C4-2B (cell line): ENCODE measurements at regions not wholly inside any gene's neighbourhood (a gene's known extent, or its start where the extent isn't known, plus 50 kb on each side); places are given as distances from the start of the nearest gene placed in this dataset.

Source experiments
- H3K27ac ChIP-seq: fragments of 450-650 bp; 2 replicates; pipeline ENCODE4 v1.5.1; 2017
- ZFX ChIP-seq: fragments of 450-650 bp; IDR thresholded peaks from 2 replicates; pipeline ENCODE4 v1.6.1; 2017
- TF ChIP-seq, protein P1 (sequence below): fragments of 450-650 bp; conservative IDR thresholded peaks from 2 replicates; pipeline ENCODE4 v1.5.1; 2017; ENCODE audit warnings: mild to moderate bottlenecking

DNA sequence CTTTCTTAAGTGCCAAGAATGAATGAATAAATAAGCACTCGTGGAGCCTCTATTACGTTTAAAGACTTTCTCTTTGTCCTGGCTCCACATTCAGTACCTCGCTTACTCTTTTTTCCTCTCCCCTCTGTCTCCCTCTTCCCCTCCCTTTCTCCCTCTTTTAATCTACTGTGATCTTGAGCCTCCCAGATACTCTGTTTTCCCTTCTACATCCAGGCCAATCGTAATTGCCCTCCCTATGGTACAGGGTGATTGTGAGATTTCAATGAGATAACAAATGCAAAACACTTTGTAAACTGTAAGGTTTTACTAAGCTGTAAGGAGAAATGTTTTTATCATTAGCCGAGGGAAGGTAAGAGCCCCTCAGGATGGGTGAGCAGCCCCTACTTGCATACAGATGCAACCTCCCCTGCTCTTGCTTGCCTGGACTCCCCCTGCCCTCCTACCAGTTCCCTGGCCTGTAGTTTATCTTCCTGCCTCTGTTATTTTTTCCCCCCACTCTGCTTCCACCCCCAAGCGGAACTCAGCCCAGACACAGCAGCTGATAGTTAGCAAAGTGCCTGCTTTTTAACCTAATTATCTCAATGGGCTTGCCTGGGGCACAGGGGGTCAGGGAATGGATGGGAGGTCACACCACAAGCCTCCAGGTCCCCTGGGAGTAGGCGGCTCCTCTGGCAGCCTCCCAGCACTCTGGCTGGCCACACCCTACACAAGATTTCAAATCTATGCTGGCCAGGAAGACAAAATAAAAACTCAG is 76.9 kb upstream of the CADM1 start:
- TF ChIP-seq, protein P1, sequence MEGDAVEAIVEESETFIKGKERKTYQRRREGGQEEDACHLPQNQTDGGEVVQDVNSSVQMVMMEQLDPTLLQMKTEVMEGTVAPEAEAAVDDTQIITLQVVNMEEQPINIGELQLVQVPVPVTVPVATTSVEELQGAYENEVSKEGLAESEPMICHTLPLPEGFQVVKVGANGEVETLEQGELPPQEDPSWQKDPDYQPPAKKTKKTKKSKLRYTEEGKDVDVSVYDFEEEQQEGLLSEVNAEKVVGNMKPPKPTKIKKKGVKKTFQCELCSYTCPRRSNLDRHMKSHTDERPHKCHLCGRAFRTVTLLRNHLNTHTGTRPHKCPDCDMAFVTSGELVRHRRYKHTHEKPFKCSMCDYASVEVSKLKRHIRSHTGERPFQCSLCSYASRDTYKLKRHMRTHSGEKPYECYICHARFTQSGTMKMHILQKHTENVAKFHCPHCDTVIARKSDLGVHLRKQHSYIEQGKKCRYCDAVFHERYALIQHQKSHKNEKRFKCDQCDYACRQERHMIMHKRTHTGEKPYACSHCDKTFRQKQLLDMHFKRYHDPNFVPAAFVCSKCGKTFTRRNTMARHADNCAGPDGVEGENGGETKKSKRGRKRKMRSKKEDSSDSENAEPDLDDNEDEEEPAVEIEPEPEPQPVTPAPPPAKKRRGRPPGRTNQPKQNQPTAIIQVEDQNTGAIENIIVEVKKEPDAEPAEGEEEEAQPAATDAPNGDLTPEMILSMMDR: no peak
- TF ChIP-seq ZFX: no peak
- H3K27ac ChIP-seq: no peak overlapping the region

DNA sequence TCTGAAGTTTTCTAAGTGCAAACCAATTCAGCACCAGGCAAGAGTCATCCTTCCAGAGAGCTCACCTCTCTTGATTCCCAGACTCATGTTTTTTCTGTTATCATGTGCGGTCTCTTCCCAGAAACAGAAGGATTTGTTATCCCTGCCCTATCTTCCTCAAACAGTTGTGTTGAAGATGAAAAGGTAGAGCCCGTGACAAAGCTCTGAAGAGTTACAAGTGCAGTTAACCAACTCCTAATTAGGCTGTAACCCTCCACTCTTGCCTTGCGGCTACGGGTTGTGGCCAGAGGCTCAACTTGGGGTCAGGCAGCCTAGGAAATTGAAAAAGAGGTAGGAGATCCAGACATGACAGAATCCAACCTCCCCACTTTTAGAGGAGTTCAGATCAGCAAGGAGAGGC is 76.2 kb upstream of the CADM1 start:
- H3K27ac ChIP-seq: no peak overlapping the region
- TF ChIP-seq ZFX: no peak
- TF ChIP-seq, protein P1: no peak

DNA sequence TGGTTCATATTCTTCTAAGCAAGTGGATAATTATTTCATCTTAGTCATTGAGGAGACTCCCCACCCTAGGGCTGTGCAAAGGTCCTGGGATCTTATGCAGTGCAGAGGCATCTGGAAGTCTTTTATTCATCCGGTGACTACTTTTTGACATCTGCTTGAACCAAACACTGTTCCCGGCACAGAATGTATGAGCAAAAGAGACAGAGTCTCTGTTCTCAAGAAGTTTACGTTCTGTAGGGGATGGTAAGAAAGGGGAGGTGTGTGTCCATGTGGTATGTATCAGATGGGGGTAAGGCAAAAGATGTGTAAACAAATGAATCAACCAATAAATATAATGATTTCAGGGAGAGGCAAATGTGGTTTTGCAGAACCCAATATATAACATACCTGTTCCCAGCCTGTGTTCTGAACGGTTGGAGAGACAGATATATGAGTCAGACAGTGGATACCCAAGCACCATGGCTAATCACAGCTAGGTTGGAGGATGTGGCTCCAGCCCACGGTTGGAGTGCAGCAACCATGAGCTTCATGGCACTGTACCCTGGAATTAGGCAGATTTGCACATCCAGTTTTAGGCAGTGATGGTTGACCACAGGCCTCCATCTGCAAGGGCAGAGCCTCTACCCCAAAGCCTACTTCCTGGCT is 75.1 kb upstream of the CADM1 start:
- H3K27ac ChIP-seq: no peak overlapping the region
- TF ChIP-seq ZFX: no peak
- TF ChIP-seq, protein P1: no peak

DNA sequence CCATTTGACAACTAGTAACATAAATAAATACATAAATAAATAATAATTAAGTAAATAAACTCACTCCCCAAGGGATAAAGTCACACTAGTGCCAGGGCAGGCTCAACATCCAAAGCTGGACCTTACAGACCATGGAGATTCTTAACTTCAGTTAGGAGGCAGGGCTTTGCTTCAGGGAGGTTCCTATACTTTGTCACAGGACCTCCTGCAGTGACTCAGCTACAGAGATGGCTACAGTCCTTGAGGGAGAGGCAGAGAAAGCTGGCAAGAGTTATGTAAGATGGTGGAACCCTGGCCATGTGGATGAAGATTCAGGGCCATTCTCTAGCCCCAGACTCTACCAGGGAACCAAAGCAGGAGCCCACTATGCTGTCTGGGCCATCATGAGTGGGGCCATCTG is 74.1 kb upstream of the CADM1 start:
- no peak overlapping the region for H3K27ac ChIP-seq
- TF ChIP-seq ZFX: no peak
- TF ChIP-seq, protein P1: no peak

DNA sequence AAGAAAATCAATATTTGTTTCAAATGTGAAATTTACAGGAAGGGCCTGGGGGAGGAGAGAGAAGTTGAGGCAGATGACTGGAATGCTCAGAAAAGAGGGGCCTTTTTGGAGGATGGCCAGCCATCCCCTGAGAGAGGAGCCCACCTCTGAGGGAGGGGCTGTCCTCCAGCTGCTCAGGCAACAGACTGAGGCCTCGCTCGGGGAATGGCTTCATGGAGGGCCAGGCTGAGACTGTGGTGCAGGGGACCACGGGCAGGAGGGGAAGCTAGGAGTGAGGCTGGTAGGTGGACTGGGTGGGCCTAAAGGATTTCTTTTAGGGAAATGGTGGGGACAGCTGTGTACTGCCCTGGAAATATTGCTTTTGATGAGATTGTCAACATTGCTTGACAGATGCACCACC is 73.5 kb upstream of the CADM1 start:
- H3K27ac ChIP-seq: no peak overlapping the region
- TF ChIP-seq ZFX: no peak
- TF ChIP-seq, protein P1: no peak

DNA sequence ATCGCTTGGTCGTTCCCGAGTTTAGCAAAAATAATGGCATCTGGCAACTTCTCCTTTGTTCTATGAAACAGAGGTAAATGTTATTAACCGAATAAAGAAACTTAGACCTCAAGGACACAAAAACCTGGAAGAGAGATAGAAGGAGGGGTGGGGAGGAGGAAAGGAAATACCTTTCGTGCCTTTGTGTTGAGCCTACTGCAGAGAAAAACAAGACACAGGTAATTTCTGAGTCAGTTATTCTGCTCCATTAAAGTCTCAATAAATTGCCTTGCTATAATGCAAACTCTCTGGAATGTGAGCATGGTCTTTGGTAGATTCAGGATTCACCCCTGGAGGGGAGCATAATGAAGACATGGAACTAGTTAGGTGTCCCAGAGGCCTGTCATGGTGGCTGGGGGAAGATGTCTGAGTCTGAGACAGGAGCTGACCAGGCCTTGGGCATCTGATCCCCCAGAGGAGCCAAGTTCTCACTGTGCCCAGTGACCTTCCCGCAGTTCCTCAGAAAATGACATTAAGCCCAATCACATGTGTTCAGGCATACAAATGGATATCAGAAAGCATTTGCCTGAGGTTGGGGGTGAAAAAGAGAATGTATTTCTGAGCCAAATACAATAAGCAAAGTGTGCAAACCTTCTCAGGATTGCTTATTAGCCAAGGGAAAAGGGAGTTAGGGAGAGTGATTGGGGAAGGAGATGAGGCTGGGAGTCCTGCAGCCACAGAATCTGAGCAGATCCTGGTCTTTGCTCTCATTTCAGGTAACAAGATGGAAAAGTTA is 72.6 kb upstream of the CADM1 start:
- H3K27ac ChIP-seq: no peak overlapping the region
- no peak for TF ChIP-seq ZFX
- TF ChIP-seq, protein P1: no peak

DNA sequence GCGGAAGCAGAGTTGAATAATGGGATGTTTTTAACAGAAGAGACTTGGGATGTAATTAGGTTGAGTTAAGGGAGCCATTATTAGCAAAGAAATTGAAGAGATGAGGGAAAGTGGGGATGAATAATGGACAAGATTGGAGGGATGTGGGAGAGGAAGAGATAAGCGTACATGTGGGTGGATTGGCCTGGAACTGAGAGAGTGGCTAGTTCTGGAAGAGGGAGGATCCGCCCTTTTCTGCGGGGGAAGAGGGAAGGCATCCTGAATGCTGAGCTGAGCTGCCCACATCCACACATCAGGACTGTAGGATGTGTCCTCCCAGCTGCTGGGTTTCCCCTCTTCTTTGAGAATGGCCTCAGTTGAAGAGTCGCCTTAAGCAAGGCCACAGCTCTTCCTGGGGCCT is 68.3 kb upstream of the CADM1 start:
- no peak overlapping the region for H3K27ac ChIP-seq
- TF ChIP-seq, protein P1: no peak
- no peak for TF ChIP-seq ZFX
